Activated CD4-positive, alpha-beta T cell treated with anti-CD3 and anti-CD28 coated beads, Interleukin-2, amount 50 U/mL, for 1 hour (primary cell): ENCODE measurements at regions not wholly inside any gene's neighbourhood (a gene's known extent, or its start where the extent isn't known, plus 50 kb on each side); places are given as distances from the start of the nearest gene placed in this dataset.
"Not testable (repeated sequence)": the region's sequence is repeated elsewhere in the genome, so short reads cannot be mapped to it uniquely, and the experiment has no call there.

Source experiments
- DNase-seq: peaks from one replicate; pipeline ENCODE4 v3.0.0-alpha.2; 2020

GRCh38 chr2:4753721-4754120, 938.5 kb upstream of the SOX11 start:
- no peak for DNase-seq

GRCh38 chr2:4762951-4763376, 929.2 kb upstream of the SOX11 start:
- DNase-seq: no peak

- DNase-seq: no peak
Observed at GRCh38 chr2:4765787-4766530, 926.2 kb upstream of the SOX11 start.

- no peak for DNase-seq
Observed at GRCh38 chr2:4775668-4776067, 916.5 kb upstream of the SOX11 start.

GRCh38 chr2:4780679-4781078, 911.5 kb upstream of the SOX11 start:
- DNase-seq: no peak

- DNase-seq: no peak
Observed at GRCh38 chr2:4782647-4783046, 909.5 kb upstream of the SOX11 start.

GRCh38 chr2:4791488-4791887, 900.7 kb upstream of the SOX11 start:
- no peak for DNase-seq

- DNase-seq: no peak
Observed at GRCh38 chr2:4792126-4792525, 900.1 kb upstream of the SOX11 start.

- DNase-seq: no peak
Observed at GRCh38 chr2:4803396-4803795, 888.8 kb upstream of the SOX11 start.

GRCh38 chr2:4814137-4814536, 878.0 kb upstream of the SOX11 start:
- not testable (repeated sequence) for DNase-seq

- no peak for DNase-seq
Observed at GRCh38 chr2:4827836-4828235, 864.3 kb upstream of the SOX11 start.

- no peak for DNase-seq
Observed at GRCh38 chr2:4828682-4829374, 863.4 kb upstream of the SOX11 start.

GRCh38 chr2:4831751-4832150, 860.4 kb upstream of the SOX11 start:
- DNase-seq: no peak

- DNase-seq: no peak
Observed at GRCh38 chr2:4832642-4833041, 859.5 kb upstream of the SOX11 start.

GRCh38 chr2:4838626-4839025, 853.6 kb upstream of the SOX11 start:
- no peak for DNase-seq

GRCh38 chr2:4840791-4841190, 851.4 kb upstream of the SOX11 start:
- DNase-seq: no peak

GRCh38 chr2:4844881-4845280, 847.3 kb upstream of the SOX11 start:
- no peak for DNase-seq

GRCh38 chr2:4862031-4862430, 830.2 kb upstream of the SOX11 start:
- DNase-seq: no peak

- DNase-seq: no peak
Observed at GRCh38 chr2:4866198-4866597, 826.0 kb upstream of the SOX11 start.

- DNase-seq: no peak
Observed at GRCh38 chr2:4868466-4868865, 823.7 kb upstream of the SOX11 start.

- DNase-seq: no peak
Observed at GRCh38 chr2:4869154-4869553, 823.0 kb upstream of the SOX11 start.

- no peak for DNase-seq
Observed at GRCh38 chr2:4873364-4873763, 818.8 kb upstream of the SOX11 start.

GRCh38 chr2:4873876-4874593, 818.1 kb upstream of the SOX11 start:
- DNase-seq: no peak

GRCh38 chr2:4882421-4882820, 809.8 kb upstream of the SOX11 start:
- no peak for DNase-seq
